Astrocyte (in vitro differentiated cells and primary cell): ENCODE measurements at regions not wholly inside any gene's neighbourhood (a gene's known extent, or its start where the extent isn't known, plus 50 kb on each side); places are given as distances from the start of the nearest gene placed in this dataset.
"Not testable (repeated sequence)": the region's sequence is repeated elsewhere in the genome, so short reads cannot be mapped to it uniquely, and the experiment has no call there.

Experiments
- DNase-seq: peaks from one replicate; pipeline ENCODE4 v3.0.0-alpha.2; 2010; ENCODE audit warnings: low read depth
- FAIRE-seq: peaks from 2 replicates; lab custom pipeline; 2011; peaks lifted over from hg19 to GRCh38; lab: Jason Lieb, UNC
- H2AFZ ChIP-seq: 2 replicates; pipeline ENCODE4 v1.6.0; 2012; ENCODE audit warnings: low read depth, low read length, inconsistent platforms
- H3K27ac ChIP-seq: 2 replicates; pipeline ENCODE4 v1.5.1; 2011; ENCODE audit warnings: low read depth, low read length, inconsistent platforms
- H3K27me3 ChIP-seq: 2 replicates; pipeline ENCODE4 v1.6.0; 2011; ENCODE audit warnings: low read length, inconsistent platforms; ENCODE audit not compliant: insufficient read depth
- H3K36me3 ChIP-seq: 2 replicates; pipeline ENCODE4 v1.5.1; 2011; ENCODE audit warnings: low read length, inconsistent platforms; ENCODE audit not compliant: insufficient read depth
- H3K4me1 ChIP-seq: 2 replicates; pipeline ENCODE4 v1.5.1; 2011; ENCODE audit warnings: low read length, inconsistent platforms; ENCODE audit not compliant: insufficient read depth
- H3K4me2 ChIP-seq: 2 replicates; pipeline ENCODE4 v1.6.0; 2012; ENCODE audit warnings: low read length, inconsistent platforms
- H3K4me3 ChIP-seq: 2 replicates; pipeline ENCODE4 v1.5.1; 2011; ENCODE audit warnings: low read depth, mild to moderate bottlenecking, low read length, inconsistent platforms; ENCODE audit not compliant: insufficient read depth
- H3K79me2 ChIP-seq: 2 replicates; pipeline ENCODE4 v1.6.0; 2012; ENCODE audit warnings: mild to moderate bottlenecking, low read length, inconsistent platforms; ENCODE audit not compliant: insufficient read depth
- H3K9ac ChIP-seq: 2 replicates; pipeline ENCODE4 v1.6.0; 2012; ENCODE audit warnings: mild to moderate bottlenecking, low read length, inconsistent platforms
- H3K9me3 ChIP-seq: 2 replicates; pipeline ENCODE4 v1.5.1; 2012; ENCODE audit warnings: low read depth, mild to moderate bottlenecking, low read length, inconsistent platforms; ENCODE audit not compliant: insufficient read depth
- H4K20me1 ChIP-seq: 2 replicates; pipeline ENCODE4 v1.6.0; 2012; ENCODE audit warnings: low read length, inconsistent platforms; ENCODE audit not compliant: insufficient read depth
- H3K27ac Mint-ChIP-seq: one replicate; pipeline ENCODE4 v1.8.0; 2021; ENCODE audit warnings: mild to moderate bottlenecking, mixed read lengths; ENCODE audit not compliant: unreplicated experiment
- H3K27me3 Mint-ChIP-seq: one replicate; pipeline ENCODE4 v1.8.0; 2021; ENCODE audit warnings: low read depth, mixed read lengths; ENCODE audit not compliant: unreplicated experiment
- H3K36me3 Mint-ChIP-seq: one replicate; pipeline ENCODE4 v1.8.0; 2021; ENCODE audit warnings: low read depth, mixed read lengths; ENCODE audit not compliant: unreplicated experiment
- H3K4me1 Mint-ChIP-seq: one replicate; pipeline ENCODE4 v1.8.0; 2021; ENCODE audit warnings: low read depth, mixed read lengths; ENCODE audit not compliant: unreplicated experiment
- H3K4me3 Mint-ChIP-seq: one replicate; pipeline ENCODE4 v1.8.0; 2021; ENCODE audit warnings: mild to moderate bottlenecking, moderate library complexity, mixed read lengths; ENCODE audit not compliant: unreplicated experiment
- H3K9me3 Mint-ChIP-seq: one replicate; pipeline ENCODE4 v1.8.0; 2021; ENCODE audit warnings: mild to moderate bottlenecking, mixed read lengths; ENCODE audit not compliant: unreplicated experiment
- CTCF ChIP-seq: IDR thresholded peaks from 2 replicates; pipeline ENCODE4 v1.5.1; 2011; ENCODE audit warnings: low read depth, mild to moderate bottlenecking, inconsistent platforms, low read length, moderate library complexity; ENCODE audit not compliant: insufficient read depth
- EZH2 ChIP-seq: IDR thresholded peaks from 2 replicates; pipeline ENCODE4 v1.6.1; 2012; ENCODE audit warnings: mild to moderate bottlenecking, low read length, inconsistent platforms; ENCODE audit not compliant: insufficient read depth

- DNase-seq, result no peak
- Histone ChIP-seq H3K9me3 (no peaks in the 10 kb centered on the region), H4K20me1 (no peaks in the 10 kb centered on the region), H3K9ac (no peak overlapping the region), H3K4me2 (no peak overlapping the region), H3K79me2 (no peaks in the 10 kb centered on the region), H3K27ac (no peak overlapping the region), H3K4me1 (no peaks in the 10 kb centered on the region), H3K27me3 (no peaks in the 10 kb centered on the region), H3K36me3 (no peaks in the 10 kb centered on the region), H2AFZ (no peak overlapping the region), H3K4me3 (no peak overlapping the region)
- no peak overlapping the region for H3K27ac Mint-ChIP-seq
- FAIRE-seq, result no peak
- H3K4me3 Mint-ChIP-seq, result no peak overlapping the region
- peaks cover 6% of the 10 kb centered on the region for H3K27me3 Mint-ChIP-seq
- no peak for TF ChIP-seq EZH2
- no peak for TF ChIP-seq CTCF
- no peaks in the 10 kb centered on the region for H3K9me3 Mint-ChIP-seq
- H3K36me3 Mint-ChIP-seq, result no peaks in the 10 kb centered on the region
- peaks cover 14% of the 10 kb centered on the region for H3K4me1 Mint-ChIP-seq
Measured at GRCh38 chr9:87405677-87406542, 91.8 kb upstream of the DAPK1 start.

- H3K9me3 ChIP-seq, result no peaks in the 10 kb centered on the region
- no peaks in the 10 kb centered on the region for H4K20me1 ChIP-seq
- no peak overlapping the region for H2AFZ ChIP-seq
- Mint-ChIP-seq H3K4me1 (peaks cover 14% of the 10 kb centered on the region), H3K27me3 (peaks cover 12% of the 10 kb centered on the region), H3K4me3 (no peak overlapping the region), H3K36me3 (no peaks in the 10 kb centered on the region), H3K27ac (no peak overlapping the region), H3K9me3 (no peaks in the 10 kb centered on the region)
- no peaks in the 10 kb centered on the region for H3K79me2 ChIP-seq
- FAIRE-seq (no peak), DNase-seq (no peak)
- no peak overlapping the region for H3K9ac ChIP-seq
- no peaks in the 10 kb centered on the region for H3K27me3 ChIP-seq
- TF ChIP-seq EZH2 (no peak), CTCF (no peak)
- H3K27ac ChIP-seq, result no peak overlapping the region
- no peaks in the 10 kb centered on the region for H3K36me3 ChIP-seq
- H3K4me1 ChIP-seq, result no peaks in the 10 kb centered on the region
- no peak overlapping the region for H3K4me2 ChIP-seq
- no peak overlapping the region for H3K4me3 ChIP-seq
Measured at GRCh38 chr9:87406543-87407166, 91.0 kb upstream of the DAPK1 start.

- H3K27me3 ChIP-seq, H3K9me3 ChIP-seq, H4K20me1 ChIP-seq, H3K36me3 ChIP-seq, H3K4me3 ChIP-seq, H3K4me3 Mint-ChIP-seq, H3K4me2 ChIP-seq, H2AFZ ChIP-seq, H3K9ac ChIP-seq, H3K9me3 Mint-ChIP-seq, H3K79me2 ChIP-seq, H3K4me1 ChIP-seq, H3K27ac Mint-ChIP-seq, H3K36me3 Mint-ChIP-seq, H3K27ac ChIP-seq, FAIRE-seq: not testable (repeated sequence)
- H3K27me3 Mint-ChIP-seq, result peaks cover 19% of the 10 kb centered on the region
- peaks cover 12% of the 10 kb centered on the region for H3K4me1 Mint-ChIP-seq
- peak; percentile 27 for DNase-seq
Measured at GRCh38 chr9:87410047-87411005, 87.3 kb upstream of the DAPK1 start.
